H9 (cell line): ENCODE measurements at regions not wholly inside any gene's neighbourhood (a gene's known extent, or its start where the extent isn't known, plus 50 kb on each side); places are given as distances from the start of the nearest gene placed in this dataset.

Experiments
- DNase-seq: peaks from one replicate; pipeline ENCODE4 v3.0.0-alpha.2; 2017
- H2AFZ ChIP-seq: one replicate; pipeline ENCODE4 v1.6.1; 2013; ENCODE audit warnings: mild to moderate bottlenecking, low read length, control low read depth, moderate library complexity
- H2AK5ac ChIP-seq: 2 replicates; pipeline ENCODE4 v1.6.1; 2013; ENCODE audit warnings: low read length, control low read depth, mixed read lengths; ENCODE audit not compliant: insufficient read length
- H2BK120ac ChIP-seq: one replicate; pipeline ENCODE4 v1.6.1; 2013; ENCODE audit warnings: low read depth, mild to moderate bottlenecking, low read length, control low read depth, inconsistent platforms; ENCODE audit not compliant: poor library complexity, severe bottlenecking
- H2BK12ac ChIP-seq: 2 replicates; pipeline ENCODE4 v1.6.1; 2013; ENCODE audit warnings: low read length, control low read depth, mixed read lengths, low read depth; ENCODE audit not compliant: insufficient read length
- H2BK15ac ChIP-seq: 2 replicates; pipeline ENCODE4 v1.6.1; 2013; ENCODE audit warnings: low read depth, low read length, control low read depth
- H2BK20ac ChIP-seq: one replicate; pipeline ENCODE4 v1.6.1; 2013; ENCODE audit warnings: low read depth, mild to moderate bottlenecking, low read length, control low read depth, inconsistent platforms; ENCODE audit not compliant: poor library complexity, severe bottlenecking
- H2BK5ac ChIP-seq: 2 replicates; pipeline ENCODE4 v1.6.1; 2013; ENCODE audit warnings: low read length, control low read depth, mixed read lengths; ENCODE audit not compliant: insufficient read length
- H3K14ac ChIP-seq: 2 replicates; pipeline ENCODE4 v1.6.1; 2013; ENCODE audit warnings: low read length, control low read depth; ENCODE audit not compliant: insufficient read depth
- H3K18ac ChIP-seq: 2 replicates; pipeline ENCODE4 v1.6.1; 2013; ENCODE audit warnings: low read depth, mild to moderate bottlenecking, mixed read lengths, low read length, control low read depth; ENCODE audit not compliant: insufficient read length
- H3K23ac ChIP-seq: 2 replicates; pipeline ENCODE4 v1.6.1; 2013; ENCODE audit warnings: low read length, control low read depth, mixed read lengths, low read depth; ENCODE audit not compliant: insufficient read length
- H3K23me2 ChIP-seq: 2 replicates; pipeline ENCODE4 v1.6.1; 2013; ENCODE audit warnings: low read depth, mild to moderate bottlenecking, mixed read lengths, low read length, control low read depth; ENCODE audit not compliant: insufficient read length, poor library complexity, severe bottlenecking
- H3K27ac ChIP-seq: 2 replicates; pipeline ENCODE4 v1.5.1; 2013; ENCODE audit warnings: low read length, control low read depth, mixed read lengths, low read depth; ENCODE audit not compliant: insufficient read length
- H3K27me3 ChIP-seq: 2 replicates; pipeline ENCODE4 v1.6.1; 2013; ENCODE audit warnings: low read length, control low read depth, inconsistent platforms; ENCODE audit not compliant: insufficient read depth
- H3K4ac ChIP-seq: 2 replicates; pipeline ENCODE4 v1.6.1; 2013; ENCODE audit warnings: low read depth, mild to moderate bottlenecking, control low read depth, inconsistent platforms, low read length, moderate library complexity
- H3K4me1 ChIP-seq: 2 replicates; pipeline ENCODE4 v1.6.1; 2013; ENCODE audit warnings: low read length, control low read depth, inconsistent platforms; ENCODE audit not compliant: insufficient read depth
- H3K4me2 ChIP-seq: 2 replicates; pipeline ENCODE4 v1.6.1; 2013; ENCODE audit warnings: low read length, control low read depth, mixed read lengths; ENCODE audit not compliant: insufficient read length, insufficient read depth
- H3K56ac ChIP-seq: 2 replicates; pipeline ENCODE4 v1.6.1; 2013; ENCODE audit warnings: low read depth, mild to moderate bottlenecking, mixed read lengths, low read length, control low read depth; ENCODE audit not compliant: insufficient read length
- H3K79me1 ChIP-seq: 2 replicates; pipeline ENCODE4 v1.6.1; 2013; ENCODE audit warnings: low read depth, mild to moderate bottlenecking, moderate library complexity, low read length, control low read depth, inconsistent platforms; ENCODE audit not compliant: insufficient read depth, poor library complexity, severe bottlenecking
- H3K79me2 ChIP-seq: 2 replicates; pipeline ENCODE4 v1.6.1; 2013; ENCODE audit warnings: low read length, control low read depth, inconsistent platforms; ENCODE audit not compliant: insufficient read depth
- H3K9ac ChIP-seq: 2 replicates; pipeline ENCODE4 v1.6.1; 2013; ENCODE audit warnings: low read length, control low read depth, mixed read lengths; ENCODE audit not compliant: insufficient read length; ENCODE audit errors: extremely low read depth
- H3K9me3 ChIP-seq: one replicate; pipeline ENCODE4 v1.6.1; 2013; ENCODE audit warnings: low read depth, low read length, inconsistent platforms; ENCODE audit not compliant: control insufficient read depth
- H3T11ph ChIP-seq: one replicate; pipeline ENCODE4 v1.6.1; 2013; ENCODE audit warnings: mild to moderate bottlenecking, low read length, control low read depth, inconsistent platforms
- H4K20me1 ChIP-seq: one replicate; pipeline ENCODE4 v1.6.1; 2013; ENCODE audit not compliant: control insufficient read depth, insufficient read length, insufficient read depth
- H4K5ac ChIP-seq: 2 replicates; pipeline ENCODE4 v1.6.1; 2013; ENCODE audit warnings: low read depth, mild to moderate bottlenecking, mixed read lengths, low read length, control low read depth; ENCODE audit not compliant: insufficient read length
- H4K8ac ChIP-seq: replicated peaks from 2 replicates; pipeline ENCODE4 v1.6.1; 2013; ENCODE audit warnings: low read length, control low read depth, mixed read lengths, low read depth; ENCODE audit not compliant: insufficient read length
- H4K91ac ChIP-seq: 2 replicates; pipeline ENCODE4 v1.6.1; 2013; ENCODE audit warnings: low read depth, mild to moderate bottlenecking, moderate library complexity, mixed read lengths, low read length, control low read depth; ENCODE audit not compliant: insufficient read length
- H3K27ac Mint-ChIP-seq, 3 experiments: 2 replicates in 2 of 3; 3 replicates in 1 of 3; pipeline ENCODE4 v1.8.0; 2020 to 2021; ENCODE audit warnings: mixed read lengths in 3 of 3, mild to moderate bottlenecking in 1 of 3, moderate library complexity in 1 of 3
- H3K27me3 Mint-ChIP-seq: 2 replicates; pipeline ENCODE4 v1.8.0; 2021; ENCODE audit warnings: low read depth, mild to moderate bottlenecking, moderate library complexity, mixed read lengths
- H3K36me3 Mint-ChIP-seq, 3 experiments: 2 replicates in 2 of 3; 3 replicates in 1 of 3; pipeline ENCODE4 v1.8.0; 2020 to 2021; ENCODE audit warnings: low read depth in 3 of 3, mixed read lengths in 3 of 3; ENCODE audit not compliant: insufficient read depth in 1 of 3
- H3K4me1 Mint-ChIP-seq, 2 experiments: 2 replicates each; pipeline ENCODE4 v1.8.0; 2020; ENCODE audit warnings: mixed read lengths in 2 of 2
- H3K4me3 Mint-ChIP-seq, 2 experiments: 2 replicates in 1 of 2; 3 replicates in 1 of 2; pipeline ENCODE4 v1.8.0; 2020 to 2021; ENCODE audit warnings: mild to moderate bottlenecking in 2 of 2, mixed read lengths in 2 of 2, moderate library complexity in 1 of 2
- H3K9me3 Mint-ChIP-seq, 2 experiments: 2 replicates in 1 of 2; 3 replicates in 1 of 2; pipeline ENCODE4 v1.8.0; 2020; ENCODE audit warnings: mild to moderate bottlenecking in 2 of 2, mixed read lengths in 2 of 2, moderate library complexity in 1 of 2
- WGBS: extraction: QIAGEN DNeasy Blood & Tissue Kit; methylation state at CpG from one replicate; pipeline ENCODE4 v1.1.7; 2013; ENCODE audit warnings: missing lambda C conversion rate, low lambda C conversion rate, mixed read lengths; ENCODE audit not compliant: insufficient read length; ENCODE audit errors: extremely low coverage; 5-methylcytosine and 5-hydroxymethylcytosine counted together
- TF ChIP-seq, protein P1 (sequence below): fragments of 200-600 bp; sonication (generic); conservative IDR thresholded peaks from 3 replicates; pipeline ENCODE4 v1.8.0; 2021; ENCODE audit warnings: antibody characterized with exemption, mild to moderate bottlenecking

DNA sequence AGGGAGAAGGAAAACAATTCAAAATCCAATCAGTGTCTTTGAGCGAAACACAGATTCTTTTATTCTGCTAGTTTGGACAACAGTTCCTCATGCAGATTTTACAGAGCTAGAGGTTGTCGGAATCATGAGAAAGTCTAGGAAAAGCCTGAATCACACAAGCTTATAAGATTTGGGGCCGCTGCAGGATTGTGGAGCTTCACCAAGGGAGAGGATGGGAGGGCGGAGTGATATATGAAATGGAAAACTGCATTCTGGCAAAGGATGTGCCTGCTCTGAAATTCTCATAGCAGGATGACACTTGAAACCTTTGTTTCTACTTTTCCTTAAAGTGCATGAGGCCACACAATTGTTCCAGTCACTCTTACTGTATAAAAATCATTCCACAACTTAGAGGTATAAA, 134.3 kb downstream of the OR2K2 start:
- H3K79me1 ChIP-seq, result no peaks in the 10 kb centered on the region
- H4K8ac ChIP-seq, result no peak overlapping the region
- Mint-ChIP-seq H3K36me3 (peaks cover 0 to 13% (median 0%) of the 10 kb centered on the region in 3 experiments; a peak in 3 of 7 replicates), H3K9me3 (peaks cover 12 to 15% of the 10 kb centered on the region in 2 experiments), H3K27ac (no peak overlapping the region), H3K4me3 (no peak overlapping the region), H3K27me3 (no peaks in the 10 kb centered on the region), H3K4me1 (peaks cover 13% of the 10 kb centered on the region in 2 experiments)
- H4K20me1 ChIP-seq, result no peaks in the 10 kb centered on the region
- no peak overlapping the region for H3K14ac ChIP-seq
- H3K9me3 ChIP-seq, result no peaks in the 10 kb centered on the region
- no peaks in the 10 kb centered on the region for H3K27me3 ChIP-seq
- no peak overlapping the region for H4K91ac ChIP-seq
- TF ChIP-seq, protein P1, sequence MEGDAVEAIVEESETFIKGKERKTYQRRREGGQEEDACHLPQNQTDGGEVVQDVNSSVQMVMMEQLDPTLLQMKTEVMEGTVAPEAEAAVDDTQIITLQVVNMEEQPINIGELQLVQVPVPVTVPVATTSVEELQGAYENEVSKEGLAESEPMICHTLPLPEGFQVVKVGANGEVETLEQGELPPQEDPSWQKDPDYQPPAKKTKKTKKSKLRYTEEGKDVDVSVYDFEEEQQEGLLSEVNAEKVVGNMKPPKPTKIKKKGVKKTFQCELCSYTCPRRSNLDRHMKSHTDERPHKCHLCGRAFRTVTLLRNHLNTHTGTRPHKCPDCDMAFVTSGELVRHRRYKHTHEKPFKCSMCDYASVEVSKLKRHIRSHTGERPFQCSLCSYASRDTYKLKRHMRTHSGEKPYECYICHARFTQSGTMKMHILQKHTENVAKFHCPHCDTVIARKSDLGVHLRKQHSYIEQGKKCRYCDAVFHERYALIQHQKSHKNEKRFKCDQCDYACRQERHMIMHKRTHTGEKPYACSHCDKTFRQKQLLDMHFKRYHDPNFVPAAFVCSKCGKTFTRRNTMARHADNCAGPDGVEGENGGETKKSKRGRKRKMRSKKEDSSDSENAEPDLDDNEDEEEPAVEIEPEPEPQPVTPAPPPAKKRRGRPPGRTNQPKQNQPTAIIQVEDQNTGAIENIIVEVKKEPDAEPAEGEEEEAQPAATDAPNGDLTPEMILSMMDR, result no peak
- H2BK120ac ChIP-seq, result no peak overlapping the region
- no peaks in the 10 kb centered on the region for H3K79me2 ChIP-seq
- no CpG with 5 or more reads among the region's 4 CpGs for WGBS
- no peak overlapping the region for H3K18ac ChIP-seq
- H3K56ac ChIP-seq, result no peak overlapping the region
- H2BK5ac ChIP-seq, result no peak overlapping the region
- no peak overlapping the region for H2AFZ ChIP-seq
- no peak overlapping the region for H3K27ac ChIP-seq
- H2BK15ac ChIP-seq, result no peak overlapping the region
- H3K23me2 ChIP-seq, result no peaks in the 10 kb centered on the region
- H2BK12ac ChIP-seq, result no peak overlapping the region
- no peak overlapping the region for H3K4ac ChIP-seq
- H2AK5ac ChIP-seq, result no peak overlapping the region
- no peak overlapping the region for H3K9ac ChIP-seq
- H3K4me1 ChIP-seq, result no peaks in the 10 kb centered on the region
- DNase-seq, result no peak
- no peak overlapping the region for H3T11ph ChIP-seq
- no peak overlapping the region for H2BK20ac ChIP-seq
- H3K23ac ChIP-seq, result no peak overlapping the region
- H3K4me2 ChIP-seq, result no peak overlapping the region
- no peak overlapping the region for H4K5ac ChIP-seq
